Activated CD4-positive, alpha-beta T cell treated with anti-CD3 and anti-CD28 coated beads, Interleukin-2, amount 10 ng/mL, durations not matched to agents 24 days and 14 days (primary cell): ENCODE measurements at regions not wholly inside any gene's neighbourhood (a gene's known extent, or its start where the extent isn't known, plus 50 kb on each side); places are given as distances from the start of the nearest gene placed in this dataset.

Experiments
- DNase-seq: peaks from one replicate; pipeline ENCODE4 v3.0.0; 2022
- H3K27ac Mint-ChIP-seq: one replicate; pipeline ENCODE4 v1.8.0; 2022; ENCODE audit warnings: mild to moderate bottlenecking, mixed read lengths
- H3K27me3 Mint-ChIP-seq: one replicate; pipeline ENCODE4 v1.8.0; 2022; ENCODE audit warnings: mixed read lengths
- H3K36me3 Mint-ChIP-seq: one replicate; pipeline ENCODE4 v1.8.0; 2022; ENCODE audit warnings: low read depth, mild to moderate bottlenecking, mixed read lengths
- H3K4me1 Mint-ChIP-seq: one replicate; pipeline ENCODE4 v1.8.0; 2021; ENCODE audit warnings: mixed read lengths
- H3K4me3 Mint-ChIP-seq: one replicate; pipeline ENCODE4 v1.8.0; 2022; ENCODE audit warnings: mild to moderate bottlenecking, moderate library complexity, mixed read lengths
- H3K9me3 Mint-ChIP-seq: one replicate; pipeline ENCODE4 v1.8.0; 2021; ENCODE audit warnings: mixed read lengths
- intact Hi-C: fragments of 100-400 bp; cut with micrococcal nuclease; formaldehyde crosslinking; loops from one replicate; pipeline ENCODE4 v1.15.1; 2023

GRCh38 chr18:41268271-41268670, 686.8 kb upstream of the PIK3C3 start:
- intact Hi-C loops = no loop called here
- H3K27ac Mint-ChIP-seq = no peak overlapping the region
- H3K9me3 Mint-ChIP-seq = no peaks in the 10 kb centered on the region
- H3K4me1 Mint-ChIP-seq = no peaks in the 10 kb centered on the region
- no peak overlapping the region for H3K4me3 Mint-ChIP-seq
- no peak for DNase-seq
- no peaks in the 10 kb centered on the region for H3K36me3 Mint-ChIP-seq
- no peaks in the 10 kb centered on the region for H3K27me3 Mint-ChIP-seq

- intact Hi-C loops = no loop called here
Measured at GRCh38 chr18:41266616-41267015, 688.4 kb upstream of the PIK3C3 start.

GRCh38 chr18:41266204-41266603, 688.8 kb upstream of the PIK3C3 start:
- no peaks in the 10 kb centered on the region for H3K4me1 Mint-ChIP-seq

More at GRCh38 chr18:41266616-41267015, 688.4 kb upstream of the PIK3C3 start:
- no peak for DNase-seq
- Mint-ChIP-seq H3K9me3 (no peaks in the 10 kb centered on the region), H3K36me3 (no peaks in the 10 kb centered on the region), H3K27me3 (no peaks in the 10 kb centered on the region), H3K27ac (no peak overlapping the region), H3K4me3 (no peak overlapping the region), H3K4me1 (no peaks in the 10 kb centered on the region)

GRCh38 chr18:41265047-41265446, 690.0 kb upstream of the PIK3C3 start:
- Mint-ChIP-seq H3K4me3 (no peak overlapping the region), H3K36me3 (no peaks in the 10 kb centered on the region), H3K4me1 (no peaks in the 10 kb centered on the region), H3K27ac (no peak overlapping the region), H3K9me3 (no peaks in the 10 kb centered on the region), H3K27me3 (no peaks in the 10 kb centered on the region)
- intact Hi-C loops = no loop called here
- DNase-seq = no peak

More at GRCh38 chr18:41266204-41266603, 688.8 kb upstream of the PIK3C3 start:
- Mint-ChIP-seq H3K4me3 (no peak overlapping the region), H3K36me3 (no peaks in the 10 kb centered on the region), H3K27me3 (no peaks in the 10 kb centered on the region), H3K27ac (no peak overlapping the region), H3K9me3 (no peaks in the 10 kb centered on the region)
- intact Hi-C loops = no loop called here
- no peak for DNase-seq

GRCh38 chr18:41263956-41264355, 691.1 kb upstream of the PIK3C3 start:
- no peaks in the 10 kb centered on the region for H3K9me3 Mint-ChIP-seq
- H3K36me3 Mint-ChIP-seq = no peaks in the 10 kb centered on the region
- H3K4me1 Mint-ChIP-seq = no peaks in the 10 kb centered on the region
- intact Hi-C loops = no loop called here
- no peak for DNase-seq
- no peaks in the 10 kb centered on the region for H3K27me3 Mint-ChIP-seq
- no peak overlapping the region for H3K27ac Mint-ChIP-seq
- no peak overlapping the region for H3K4me3 Mint-ChIP-seq

- intact Hi-C loops = no loop called here
- H3K27ac Mint-ChIP-seq = no peak overlapping the region
Measured at GRCh38 chr18:41262688-41263087, 692.3 kb upstream of the PIK3C3 start.

GRCh38 chr18:41244591-41245037, 710.4 kb upstream of the PIK3C3 start:
- Mint-ChIP-seq H3K9me3 (no peaks in the 10 kb centered on the region), H3K4me3 (no peak overlapping the region), H3K27ac (no peak overlapping the region), H3K36me3 (no peaks in the 10 kb centered on the region), H3K27me3 (no peaks in the 10 kb centered on the region), H3K4me1 (no peaks in the 10 kb centered on the region)
- intact Hi-C loops = no loop called here
- DNase-seq = no peak

More at GRCh38 chr18:41262688-41263087, 692.3 kb upstream of the PIK3C3 start:
- Mint-ChIP-seq H3K4me1 (no peaks in the 10 kb centered on the region), H3K36me3 (no peaks in the 10 kb centered on the region), H3K27me3 (no peaks in the 10 kb centered on the region), H3K4me3 (no peak overlapping the region), H3K9me3 (no peaks in the 10 kb centered on the region)
- DNase-seq = no peak

GRCh38 chr18:41237317-41237716, 717.7 kb upstream of the PIK3C3 start:
- no peak for DNase-seq
- no peak overlapping the region for H3K27ac Mint-ChIP-seq
- intact Hi-C loops = no loop called here
- H3K9me3 Mint-ChIP-seq = no peaks in the 10 kb centered on the region
- H3K4me1 Mint-ChIP-seq = no peaks in the 10 kb centered on the region
- H3K27me3 Mint-ChIP-seq = no peaks in the 10 kb centered on the region
- no peaks in the 10 kb centered on the region for H3K36me3 Mint-ChIP-seq
- no peak overlapping the region for H3K4me3 Mint-ChIP-seq

- no peaks in the 10 kb centered on the region for H3K36me3 Mint-ChIP-seq
- no peak overlapping the region for H3K4me3 Mint-ChIP-seq
- intact Hi-C loops = no loop called here
- DNase-seq = no peak
- no peaks in the 10 kb centered on the region for H3K4me1 Mint-ChIP-seq
- H3K9me3 Mint-ChIP-seq = no peaks in the 10 kb centered on the region
- H3K27me3 Mint-ChIP-seq = no peaks in the 10 kb centered on the region
- no peak overlapping the region for H3K27ac Mint-ChIP-seq
Measured at GRCh38 chr18:41231681-41232080, 723.4 kb upstream of the PIK3C3 start.

GRCh38 chr18:41227993-41228392, 727.0 kb upstream of the PIK3C3 start:
- DNase-seq = no peak
- Mint-ChIP-seq H3K9me3 (peaks cover 4% of the 10 kb centered on the region), H3K27me3 (no peaks in the 10 kb centered on the region), H3K4me1 (no peaks in the 10 kb centered on the region), H3K27ac (no peak overlapping the region), H3K4me3 (no peak overlapping the region), H3K36me3 (no peaks in the 10 kb centered on the region)
- intact Hi-C loops = no loop called here

- no peak overlapping the region for H3K27ac Mint-ChIP-seq
- intact Hi-C loops = no loop called here
- DNase-seq = no peak
- peaks cover 4% of the 10 kb centered on the region for H3K9me3 Mint-ChIP-seq
- no peaks in the 10 kb centered on the region for H3K27me3 Mint-ChIP-seq
- H3K4me3 Mint-ChIP-seq = no peak overlapping the region
- no peaks in the 10 kb centered on the region for H3K4me1 Mint-ChIP-seq
- H3K36me3 Mint-ChIP-seq = no peaks in the 10 kb centered on the region
Measured at GRCh38 chr18:41226911-41227310, 728.1 kb upstream of the PIK3C3 start.

- Mint-ChIP-seq H3K27ac (no peak overlapping the region), H3K27me3 (no peaks in the 10 kb centered on the region), H3K9me3 (peaks cover 4% of the 10 kb centered on the region), H3K4me3 (no peak overlapping the region), H3K4me1 (no peaks in the 10 kb centered on the region), H3K36me3 (no peaks in the 10 kb centered on the region)
- DNase-seq = no peak
- intact Hi-C loops = no loop called here
Measured at GRCh38 chr18:41226186-41226585, 728.8 kb upstream of the PIK3C3 start.

- no peaks in the 10 kb centered on the region for H3K4me1 Mint-ChIP-seq
- H3K27ac Mint-ChIP-seq = no peak overlapping the region
- no peak for DNase-seq
- H3K36me3 Mint-ChIP-seq = no peaks in the 10 kb centered on the region
- H3K27me3 Mint-ChIP-seq = no peaks in the 10 kb centered on the region
- no peak overlapping the region for H3K4me3 Mint-ChIP-seq
- no peaks in the 10 kb centered on the region for H3K9me3 Mint-ChIP-seq
- intact Hi-C loops = no loop called here
Measured at GRCh38 chr18:41216341-41217003, 738.6 kb upstream of the PIK3C3 start.

GRCh38 chr18:41207706-41208105, 747.3 kb upstream of the PIK3C3 start:
- intact Hi-C loops = no loop called here
- H3K9me3 Mint-ChIP-seq = peaks cover 4% of the 10 kb centered on the region

GRCh38 chr18:41206341-41206830, 748.6 kb upstream of the PIK3C3 start:
- DNase-seq = no peak
- H3K27ac Mint-ChIP-seq = no peak overlapping the region
- H3K27me3 Mint-ChIP-seq = no peaks in the 10 kb centered on the region
- H3K36me3 Mint-ChIP-seq = no peaks in the 10 kb centered on the region
- H3K4me1 Mint-ChIP-seq = no peaks in the 10 kb centered on the region
- peaks cover 4% of the 10 kb centered on the region for H3K9me3 Mint-ChIP-seq
- H3K4me3 Mint-ChIP-seq = no peak overlapping the region
- intact Hi-C loops = no loop called here

More at GRCh38 chr18:41207706-41208105, 747.3 kb upstream of the PIK3C3 start:
- DNase-seq = no peak
- Mint-ChIP-seq H3K36me3 (no peaks in the 10 kb centered on the region), H3K4me3 (no peak overlapping the region), H3K4me1 (no peaks in the 10 kb centered on the region), H3K27ac (no peak overlapping the region), H3K27me3 (no peaks in the 10 kb centered on the region)
